C4-2B (cell line): ENCODE measurements at regions not wholly inside any gene's neighbourhood (a gene's known extent, or its start where the extent isn't known, plus 50 kb on each side); places are given as distances from the start of the nearest gene placed in this dataset.

Source experiments
- CTCF ChIP-seq: fragments of 450-650 bp; conservative IDR thresholded peaks from 2 replicates; pipeline ENCODE4 v1.5.1; 2017; ENCODE audit warnings: mild to moderate bottlenecking
- ZFX ChIP-seq: fragments of 450-650 bp; IDR thresholded peaks from 2 replicates; pipeline ENCODE4 v1.6.1; 2017

- TF ChIP-seq CTCF = no peak
- TF ChIP-seq ZFX = no peak
Observed at GRCh38 chr4:60721685-60722084, 478.4 kb upstream of the ADGRL3 start.
